ENCODE measurements at regions not wholly inside any gene's neighbourhood (a gene's known extent, or its start where the extent isn't known, plus 50 kb on each side); places are given as distances from the start of the nearest gene placed in this dataset.

DNA sequence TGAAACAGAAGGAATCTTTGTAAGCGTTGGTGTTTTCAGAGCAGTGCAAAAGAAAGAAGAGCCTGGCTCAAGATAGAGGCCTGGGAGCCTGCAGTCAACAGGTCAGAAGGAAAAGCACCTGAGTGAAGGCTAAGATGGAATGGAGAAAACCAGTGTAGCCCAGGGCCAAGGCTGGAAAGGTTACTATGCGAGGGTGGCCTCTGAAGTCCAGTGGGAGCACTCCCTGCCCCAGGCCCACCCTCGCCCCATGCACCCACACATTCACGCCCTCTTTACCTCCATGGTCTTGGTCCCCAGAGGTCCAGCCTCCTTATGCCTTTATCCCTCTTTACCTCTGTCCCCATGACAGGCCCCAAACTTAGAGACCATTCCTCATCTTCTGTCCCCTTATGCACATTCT lies 169.2 kb upstream of the ZNF644 start:
- 0% methylated on average over 4 of the region's 4 CpGs for whole genome bisulfite sequencing (ENCODE audit: insufficient coverage, insufficient replicate concordance, low lambda C conversion rate, missing lambda C conversion rate)
- no peak for TF ChIP-seq MTA2 (IDR thresholded peaks at IDR 0.05; ENCODE audit: low read depth)
- TF ChIP-seq HDAC6 (IDR thresholded peaks at IDR 0.05; ENCODE audit: unreplicated experiment) = no peak
- TF ChIP-seq RFX5 (IDR thresholded peaks at IDR 0.05; ENCODE audit: low read depth, low read length) = no peak
- TF ChIP-seq MXI1 (IDR thresholded peaks at IDR 0.05; ENCODE audit: low read depth, low read length) = no peak
- TF ChIP-seq CHD4 (IDR thresholded peaks at IDR 0.05) = no peak
- no peak for TF ChIP-seq MAX (IDR thresholded peaks at IDR 0.05; ENCODE audit: low read depth, low read length)
- Histone ChIP-seq H3K9ac (ENCODE audit: control insufficient read depth, insufficient read depth, low read length) (no peak overlapping the region), H3K36me3 (ENCODE audit: control insufficient read depth in 2 of 2, insufficient read depth in 2 of 2, low read length in 1 of 2) (no peaks in the 10 kb centered on the region), H3K79me2 (ENCODE audit: control insufficient read depth, insufficient read depth, low read length) (no peaks in the 10 kb centered on the region), H3K4me2 (ENCODE audit: control insufficient read depth, insufficient read depth) (no peak overlapping the region), H3K27ac (ENCODE audit: control insufficient read depth, insufficient read depth) (no peak overlapping the region), H3K4me1 (ENCODE audit: control insufficient read depth, insufficient read depth, low read length) (no peaks in the 10 kb centered on the region), H4K20me1 (ENCODE audit: control insufficient read depth, insufficient read depth) (no peaks in the 10 kb centered on the region), H3K27me3 (replicated peaks in 1 of 2; ENCODE audit: control insufficient read depth in 2 of 2, insufficient read depth in 2 of 2, low read length in 1 of 2) (0 out of 4 replicates have a peak, but pooled peaks cover 0 to 2% of the 10 kb centered on the region in 2 experiments), H2AFZ (ENCODE audit: control insufficient read depth, low read depth, low read length) (no peak overlapping the region), H3K4me3 (no peak overlapping the region), H3K9me3 (replicated peaks; ENCODE audit: control insufficient read depth, insufficient read depth, low read length) (no peaks in the 10 kb centered on the region)
- SMC1A ChIA-PET (ENCODE audit: uncharacterized antibody, unreplicated experiment) = no interaction called here
- RAD21 ChIA-PET (ENCODE audit: unreplicated experiment) = no interaction called here
- in situ Hi-C loops (cut with MboI) (no loop called here), intact Hi-C loops (cut with micrococcal nuclease; ENCODE audit: unreplicated experiment) (no loop called here)
- CTCF ChIA-PET = interaction anchor here (1.3 kb wide), 1 partner anchor 25 kb away, joined by 3 read pairs; no protein-coding TSS in a partner anchor
- ATAC-seq (no peak), FAIRE-seq (no peak), DNase-seq (ENCODE audit: low read depth, low spot score) (no peak)
- POLR2A ChIA-PET = no interaction called here
- no TSS peak for BruUV-seq (replicated peaks)

DNA sequence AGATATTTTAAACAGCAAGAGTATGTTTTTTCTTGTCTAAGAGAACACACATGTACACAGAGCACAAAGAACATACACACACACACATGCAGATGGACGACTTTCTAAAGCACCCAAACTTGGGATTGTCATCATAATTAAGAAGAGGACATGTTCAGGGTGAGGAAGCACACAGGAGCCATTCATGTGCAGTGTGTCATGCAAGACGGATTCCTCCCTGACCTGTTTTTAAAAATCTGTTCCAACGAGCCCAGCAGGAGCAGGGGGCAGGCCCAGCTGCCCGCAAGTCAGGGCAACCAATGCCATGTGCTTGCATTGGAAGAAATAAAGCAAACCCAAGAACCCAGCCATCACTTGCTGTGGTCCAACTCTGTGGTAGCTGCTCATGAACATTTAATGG lies 167.3 kb upstream of the ZNF644 start:
- Histone ChIP-seq H3K9ac (ENCODE audit: control insufficient read depth, insufficient read depth, low read length) (no peak overlapping the region), H3K27me3 (replicated peaks in 1 of 2; ENCODE audit: control insufficient read depth in 2 of 2, insufficient read depth in 2 of 2, low read length in 1 of 2) (0 out of 4 replicates have a peak, but pooled peaks cover 0 to 2% of the 10 kb centered on the region in 2 experiments), H3K79me2 (ENCODE audit: control insufficient read depth, insufficient read depth, low read length) (no peaks in the 10 kb centered on the region), H4K20me1 (ENCODE audit: control insufficient read depth, insufficient read depth) (no peaks in the 10 kb centered on the region), H3K27ac (ENCODE audit: control insufficient read depth, insufficient read depth) (no peak overlapping the region), H3K4me3 (no peak overlapping the region), H3K4me1 (ENCODE audit: control insufficient read depth, insufficient read depth, low read length) (no peaks in the 10 kb centered on the region), H2AFZ (ENCODE audit: control insufficient read depth, low read depth, low read length) (no peak overlapping the region), H3K36me3 (ENCODE audit: control insufficient read depth in 2 of 2, insufficient read depth in 2 of 2, low read length in 1 of 2) (no peaks in the 10 kb centered on the region), H3K9me3 (replicated peaks; ENCODE audit: control insufficient read depth, insufficient read depth, low read length) (no peaks in the 10 kb centered on the region), H3K4me2 (ENCODE audit: control insufficient read depth, insufficient read depth) (no peak overlapping the region)
- TF ChIP-seq ZNF622 (IDR thresholded peaks at IDR 0.05) = no peak
- no peak for TF ChIP-seq ZNF207 (IDR thresholded peaks at IDR 0.05; ENCODE audit: borderline replicate concordance)
- TF ChIP-seq ZNF217 (IDR thresholded peaks at IDR 0.05) = no peak
- TF ChIP-seq, protein P1, sequence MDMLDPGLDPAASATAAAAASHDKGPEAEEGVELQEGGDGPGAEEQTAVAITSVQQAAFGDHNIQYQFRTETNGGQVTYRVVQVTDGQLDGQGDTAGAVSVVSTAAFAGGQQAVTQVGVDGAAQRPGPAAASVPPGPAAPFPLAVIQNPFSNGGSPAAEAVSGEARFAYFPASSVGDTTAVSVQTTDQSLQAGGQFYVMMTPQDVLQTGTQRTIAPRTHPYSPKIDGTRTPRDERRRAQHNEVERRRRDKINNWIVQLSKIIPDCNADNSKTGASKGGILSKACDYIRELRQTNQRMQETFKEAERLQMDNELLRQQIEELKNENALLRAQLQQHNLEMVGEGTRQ (IDR thresholded peaks at IDR 0.05; ENCODE audit: borderline replicate concordance, low read depth, low read length) = no peak
- TF ChIP-seq DPF2 (IDR thresholded peaks at IDR 0.05) = no peak
- TF ChIP-seq NFYA (IDR thresholded peaks at IDR 0.05; ENCODE audit: borderline replicate concordance, low read depth, low read length) = no peak
- no peak for TF ChIP-seq ZBED1 (IDR thresholded peaks at IDR 0.05; ENCODE audit: borderline replicate concordance)
- TF ChIP-seq, protein P2, sequence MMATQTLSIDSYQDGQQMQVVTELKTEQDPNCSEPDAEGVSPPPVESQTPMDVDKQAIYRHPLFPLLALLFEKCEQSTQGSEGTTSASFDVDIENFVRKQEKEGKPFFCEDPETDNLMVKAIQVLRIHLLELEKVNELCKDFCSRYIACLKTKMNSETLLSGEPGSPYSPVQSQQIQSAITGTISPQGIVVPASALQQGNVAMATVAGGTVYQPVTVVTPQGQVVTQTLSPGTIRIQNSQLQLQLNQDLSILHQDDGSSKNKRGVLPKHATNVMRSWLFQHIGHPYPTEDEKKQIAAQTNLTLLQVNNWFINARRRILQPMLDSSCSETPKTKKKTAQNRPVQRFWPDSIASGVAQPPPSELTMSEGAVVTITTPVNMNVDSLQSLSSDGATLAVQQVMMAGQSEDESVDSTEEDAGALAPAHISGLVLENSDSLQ (IDR thresholded peaks at IDR 0.05) = no peak
- RAD21 ChIA-PET (ENCODE audit: unreplicated experiment) = interaction anchor here (1.2 kb wide), 1 partner anchor 23 kb away, joined by 3 read pairs; no protein-coding TSS in a partner anchor
- ATAC-seq (no peak), DNase-seq (ENCODE audit: low read depth, low spot score) (no peak), FAIRE-seq (no peak)
- BruUV-seq (replicated peaks) = no TSS peak
- POLR2A ChIA-PET = no interaction called here
- CTCF ChIA-PET = interaction anchor here (0.6 to 1.5 kb wide), 2 partner anchors 8 to 41 kb away, joined by 3 read pairs; no protein-coding TSS in a partner anchor
- in situ Hi-C loops (cut with MboI) (no loop called here), intact Hi-C loops (cut with micrococcal nuclease; ENCODE audit: unreplicated experiment) (no loop called here)
- SMC1A ChIA-PET (ENCODE audit: uncharacterized antibody, unreplicated experiment) = interaction anchor here (0.6 kb wide), 1 partner anchor 189 kb away, joined by 3 read pairs; no protein-coding TSS in a partner anchor
- 9% methylated on average over 4 of the region's 4 CpGs for WGBS (ENCODE audit: insufficient coverage, insufficient replicate concordance, low lambda C conversion rate, missing lambda C conversion rate)
